CD14-positive monocyte (primary cell): ENCODE measurements at regions not wholly inside any gene's neighbourhood (a gene's known extent, or its start where the extent isn't known, plus 50 kb on each side); places are given as distances from the start of the nearest gene placed in this dataset.

Source experiments
- DNase-seq, 3 donors: peaks; one replicate each; pipeline ENCODE4 v3.0.0-alpha.2; 2011 to 2022
- H2AFZ ChIP-seq: 2 replicates; pipeline ENCODE4 v1.6.0; 2012; ENCODE audit warnings: mild to moderate bottlenecking, low read depth, low read length, inconsistent platforms; ENCODE audit not compliant: insufficient read depth, poor library complexity, severe bottlenecking
- H3K27ac ChIP-seq, 2 donors: 1 replicate in 1 of 2; 2 replicates in 1 of 2; pipeline ENCODE4 v1.5.1; 2012 to 2013; ENCODE audit warnings: low read length in 2 of 2, control low read depth in 1 of 2, inconsistent platforms in 1 of 2, low read depth in 1 of 2, mild to moderate bottlenecking in 1 of 2
- H3K27me3 ChIP-seq, 2 donors: one replicate each; pipeline versions ENCODE4 v1.6.0 to v1.6.1; 2011 to 2013; ENCODE audit warnings: low read length in 2 of 2; ENCODE audit not compliant: control insufficient read depth in 2 of 2, insufficient read depth in 2 of 2
- H3K36me3 ChIP-seq, 2 donors: replicated peaks in 1 of 2; 1 replicate in 1 of 2; 2 replicates in 1 of 2; pipeline versions ENCODE4 v1.5.1 to v1.6.1; 2012 to 2013; ENCODE audit warnings: low read length in 2 of 2, control low read depth in 1 of 2, inconsistent platforms in 1 of 2, mild to moderate bottlenecking in 1 of 2; ENCODE audit not compliant: insufficient read depth in 2 of 2, control insufficient read depth in 1 of 2
- H3K4me1 ChIP-seq, 2 donors: 1 replicate in 1 of 2; 2 replicates in 1 of 2; pipeline versions ENCODE4 v1.5.1 to v1.6.1; 2012 to 2013; ENCODE audit warnings: low read length in 2 of 2, control low read depth in 1 of 2, inconsistent platforms in 1 of 2, mild to moderate bottlenecking in 1 of 2, moderate library complexity in 1 of 2; ENCODE audit not compliant: insufficient read depth in 2 of 2, control insufficient read depth in 1 of 2
- H3K4me2 ChIP-seq: replicated peaks from 2 replicates; pipeline ENCODE3; 2012; ENCODE audit warnings: low read length, moderate library complexity, mild to moderate bottlenecking; ENCODE audit not compliant: poor library complexity, severe bottlenecking; ENCODE audit errors: extremely low read depth
- H3K4me3 ChIP-seq, 3 experiments: fragments of 200-600 bp in 1 of 3; sonication (generic) in 1 of 3; replicated peaks in 1 of 3; 1 replicate in 2 of 3; 2 replicates in 1 of 3; pipeline ENCODE4 v1.5.1; 2011 to 2013; ENCODE audit warnings: low read length in 3 of 3, mild to moderate bottlenecking in 3 of 3, control low read depth in 2 of 3, low read depth in 2 of 3, inconsistent platforms in 1 of 3, moderate library complexity in 1 of 3
- H3K79me2 ChIP-seq: 2 replicates; pipeline ENCODE4 v1.6.0; 2012; ENCODE audit warnings: mild to moderate bottlenecking, control low read depth, inconsistent platforms, low read length, moderate library complexity; ENCODE audit not compliant: insufficient read depth
- H3K9ac ChIP-seq: 2 replicates; pipeline ENCODE4 v1.6.0; 2017; ENCODE audit warnings: low read length, mild to moderate bottlenecking; ENCODE audit not compliant: insufficient read depth, poor library complexity, severe bottlenecking
- H3K9me3 ChIP-seq, 2 donors: replicated peaks in 1 of 2; 1 replicate in 1 of 2; 2 replicates in 1 of 2; pipeline versions ENCODE4 v1.5.1 to v1.6.1; 2012 to 2013; ENCODE audit warnings: low read length in 2 of 2, control low read depth in 1 of 2; ENCODE audit not compliant: control insufficient read depth in 1 of 2, insufficient read depth in 1 of 2
- H4K20me1 ChIP-seq: 2 replicates; pipeline ENCODE4 v1.6.0; 2012; ENCODE audit warnings: mild to moderate bottlenecking, low read length, control low read depth, moderate library complexity; ENCODE audit not compliant: insufficient read depth
- H3K27ac Mint-ChIP-seq, 7 donors: one replicate each; pipeline ENCODE4 v1.8.0; 2020; ENCODE audit warnings: mild to moderate bottlenecking in 7 of 7, mixed read lengths in 7 of 7, moderate library complexity in 6 of 7, inconsistent platforms in 2 of 7
- H3K27me3 Mint-ChIP-seq, 3 donors: one replicate each; pipeline ENCODE4 v1.8.0; 2021 to 2022; ENCODE audit warnings: low read depth in 3 of 3, mild to moderate bottlenecking in 3 of 3, mixed read lengths in 3 of 3, moderate library complexity in 3 of 3, inconsistent platforms in 1 of 3
- H3K36me3 Mint-ChIP-seq, 2 donors: one replicate each; pipeline ENCODE4 v1.8.0; 2020; ENCODE audit warnings: mixed read lengths in 2 of 2, inconsistent platforms in 1 of 2, mild to moderate bottlenecking in 1 of 2
- H3K4me1 Mint-ChIP-seq: one replicate; pipeline ENCODE4 v1.8.0; 2020; ENCODE audit warnings: mild to moderate bottlenecking, mixed read lengths
- H3K4me3 Mint-ChIP-seq, 2 donors: one replicate each; pipeline ENCODE4 v1.8.0; 2020; ENCODE audit warnings: mild to moderate bottlenecking in 2 of 2, mixed read lengths in 2 of 2, moderate library complexity in 1 of 2
- H3K9me3 Mint-ChIP-seq, 7 donors: one replicate each; pipeline ENCODE4 v1.8.0; 2020 to 2022; ENCODE audit warnings: mixed read lengths in 7 of 7, mild to moderate bottlenecking in 6 of 7, moderate library complexity in 6 of 7, inconsistent platforms in 2 of 7
- WGBS: methylation state at CpG from one replicate; pipeline ENCODE4 v1.1.5; 2013; ENCODE audit warnings: missing lambda C conversion rate; ENCODE audit not compliant: insufficient coverage; 5-methylcytosine and 5-hydroxymethylcytosine counted together
- intact Hi-C, 2 donors: fragments of 100-400 bp; cut with micrococcal nuclease; formaldehyde crosslinking; loops; one replicate each; pipeline versions ENCODE4 v1.15.0 to v1.15.1; 2023
- TF ChIP-seq, protein P1 (sequence below): fragments of 200-600 bp; IDR thresholded peaks from one replicate; pipeline ENCODE4 v1.8.0; 2022; ENCODE audit warnings: antibody characterized with exemption, mild to moderate bottlenecking

DNA sequence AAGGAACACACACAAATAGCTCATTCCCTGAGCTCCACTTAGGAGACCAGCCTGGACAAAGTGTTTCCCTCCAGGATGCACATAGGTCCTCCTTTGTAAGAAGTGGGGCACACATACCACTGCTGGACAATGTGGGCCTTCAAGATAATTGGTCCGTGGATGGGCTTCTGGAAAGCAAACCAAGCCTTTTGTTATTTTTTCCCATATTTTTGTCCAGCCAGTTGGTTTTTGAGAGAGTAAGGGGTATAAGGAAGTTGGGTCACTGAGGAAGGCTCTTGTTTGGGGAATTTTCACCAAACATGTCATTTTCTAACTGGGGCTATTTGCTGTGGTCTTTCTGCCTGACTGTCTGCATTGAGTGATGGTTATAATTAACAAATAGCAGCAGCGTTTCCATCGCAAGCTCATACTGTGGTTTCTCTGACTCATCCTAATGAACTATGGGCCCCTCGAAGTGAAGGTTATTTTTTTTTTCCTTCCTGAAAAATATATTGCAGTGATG is 306.3 kb upstream of the DUSP10 start:
- 100% methylated on average over 1 of the region's 4 CpGs for WGBS
- H3K36me3 ChIP-seq, result no peaks in the 10 kb centered on the region
- no peaks in the 10 kb centered on the region for H4K20me1 ChIP-seq
- H2AFZ ChIP-seq, result peak overlapping the region; percentile 18
- H3K9me3 ChIP-seq, result no peaks in the 10 kb centered on the region
- peaks cover 2 to 7% of the 10 kb centered on the region in 2 donors for H3K4me1 ChIP-seq
- no peak overlapping the region for H3K9ac ChIP-seq
- intact Hi-C loops, result no loop called here
- Mint-ChIP-seq H3K4me1 (peaks cover 17% of the 10 kb centered on the region), H3K27me3 (peaks cover 0 to 4% (median 3%) of the 10 kb centered on the region in 3 donors), H3K36me3 (no peaks in the 10 kb centered on the region), H3K27ac (peak overlapping the region in 1 of 7 donors; percentile 3), H3K4me3 (no peak overlapping the region), H3K9me3 (peaks cover 0 to 6% (median 0%) of the 10 kb centered on the region in 7 donors)
- no peaks in the 10 kb centered on the region for H3K27me3 ChIP-seq
- peak in 1 of 3 donors; percentile 25 for DNase-seq
- no peak overlapping the region for H3K27ac ChIP-seq
- no peak overlapping the region for H3K4me3 ChIP-seq
- no peak overlapping the region for H3K4me2 ChIP-seq
- no peaks in the 10 kb centered on the region for H3K79me2 ChIP-seq
- TF ChIP-seq, protein P1, sequence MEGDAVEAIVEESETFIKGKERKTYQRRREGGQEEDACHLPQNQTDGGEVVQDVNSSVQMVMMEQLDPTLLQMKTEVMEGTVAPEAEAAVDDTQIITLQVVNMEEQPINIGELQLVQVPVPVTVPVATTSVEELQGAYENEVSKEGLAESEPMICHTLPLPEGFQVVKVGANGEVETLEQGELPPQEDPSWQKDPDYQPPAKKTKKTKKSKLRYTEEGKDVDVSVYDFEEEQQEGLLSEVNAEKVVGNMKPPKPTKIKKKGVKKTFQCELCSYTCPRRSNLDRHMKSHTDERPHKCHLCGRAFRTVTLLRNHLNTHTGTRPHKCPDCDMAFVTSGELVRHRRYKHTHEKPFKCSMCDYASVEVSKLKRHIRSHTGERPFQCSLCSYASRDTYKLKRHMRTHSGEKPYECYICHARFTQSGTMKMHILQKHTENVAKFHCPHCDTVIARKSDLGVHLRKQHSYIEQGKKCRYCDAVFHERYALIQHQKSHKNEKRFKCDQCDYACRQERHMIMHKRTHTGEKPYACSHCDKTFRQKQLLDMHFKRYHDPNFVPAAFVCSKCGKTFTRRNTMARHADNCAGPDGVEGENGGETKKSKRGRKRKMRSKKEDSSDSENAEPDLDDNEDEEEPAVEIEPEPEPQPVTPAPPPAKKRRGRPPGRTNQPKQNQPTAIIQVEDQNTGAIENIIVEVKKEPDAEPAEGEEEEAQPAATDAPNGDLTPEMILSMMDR, result no peak

DNA sequence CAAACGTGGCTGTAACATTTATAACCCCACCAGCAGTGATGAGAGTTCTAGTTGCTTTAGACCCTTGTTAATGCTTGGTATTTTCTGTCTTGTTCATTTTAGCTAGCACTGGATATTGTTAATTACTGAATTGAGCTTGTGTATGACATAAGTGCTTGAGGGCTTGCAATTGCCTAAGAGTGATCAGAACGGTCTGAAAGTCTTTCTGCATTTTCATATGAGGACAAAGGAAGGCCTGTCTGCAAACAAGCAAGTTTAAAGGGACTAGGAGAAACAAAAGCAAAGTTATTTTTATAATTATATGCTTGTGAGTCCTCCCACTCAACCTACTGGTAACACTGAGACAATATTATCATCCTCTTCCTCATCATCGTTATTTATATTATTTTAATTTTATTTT is 305.5 kb upstream of the DUSP10 start:
- Histone ChIP-seq H3K4me1 (peaks cover 2 to 7% of the 10 kb centered on the region in 2 donors), H3K4me3 (no peak overlapping the region), H4K20me1 (no peaks in the 10 kb centered on the region), H3K36me3 (no peaks in the 10 kb centered on the region), H3K4me2 (no peak overlapping the region), H3K27me3 (no peaks in the 10 kb centered on the region), H3K9me3 (no peaks in the 10 kb centered on the region), H3K9ac (no peak overlapping the region), H3K79me2 (no peaks in the 10 kb centered on the region), H2AFZ (no peak overlapping the region), H3K27ac (no peak overlapping the region)
- DNase-seq, result no peak
- intact Hi-C loops, result no loop called here
- H3K36me3 Mint-ChIP-seq, result no peaks in the 10 kb centered on the region
- peaks cover 0 to 4% (median 3%) of the 10 kb centered on the region in 3 donors for H3K27me3 Mint-ChIP-seq
- WGBS, result no CpG with 5 or more reads among the region's 3 CpGs
- H3K9me3 Mint-ChIP-seq, result peaks cover 0 to 6% (median 0%) of the 10 kb centered on the region in 7 donors
- H3K4me1 Mint-ChIP-seq, result peaks cover 17% of the 10 kb centered on the region
- no peak overlapping the region for H3K27ac Mint-ChIP-seq
- no peak overlapping the region for H3K4me3 Mint-ChIP-seq
- TF ChIP-seq, protein P1, result no peak
